Activated CD4-positive, alpha-beta T cell treated with anti-CD3 and anti-CD28 coated beads, Interleukin-2, amount 50 U/mL, for 4 hours (primary cell): ENCODE measurements at regions not wholly inside any gene's neighbourhood (a gene's known extent, or its start where the extent isn't known, plus 50 kb on each side); places are given as distances from the start of the nearest gene placed in this dataset.

Source experiments
- DNase-seq, 2 experiments: peaks; one replicate each; pipeline ENCODE4 v3.0.0-alpha.2; 2020

- DNase-seq = no peak
Observed at GRCh38 chr9:95610006-95610785, 93.4 kb upstream of the PTCH1 start.

GRCh38 chr9:95609426-95609825 lies 92.7 kb upstream of the PTCH1 start:
- DNase-seq = no peak

GRCh38 chr9:95608341-95608740 lies 91.6 kb upstream of the PTCH1 start:
- DNase-seq = no peak

- no peak for DNase-seq
Observed at GRCh38 chr9:95607507-95607906, 90.7 kb upstream of the PTCH1 start.

- no peak for DNase-seq
Observed at GRCh38 chr9:95606489-95607350, 89.9 kb upstream of the PTCH1 start.

- DNase-seq = no peak
Observed at GRCh38 chr9:95605816-95606488, 89.2 kb upstream of the PTCH1 start.

- no peak for DNase-seq
Observed at GRCh38 chr9:95605101-95605500, 88.3 kb upstream of the PTCH1 start.

GRCh38 chr9:95598236-95598635 lies 81.5 kb upstream of the PTCH1 start:
- no peak for DNase-seq

- no peak for DNase-seq
Observed at GRCh38 chr9:95595721-95596295, 79.0 kb upstream of the PTCH1 start.

GRCh38 chr9:95592931-95593330 lies 76.2 kb upstream of the PTCH1 start:
- no peak for DNase-seq

GRCh38 chr9:95588724-95589588 lies 72.2 kb upstream of the PTCH1 start:
- no peak for DNase-seq

GRCh38 chr9:95587021-95587964 lies 70.5 kb upstream of the PTCH1 start:
- DNase-seq = no peak

- no peak for DNase-seq
Observed at GRCh38 chr9:95586326-95586725, 69.6 kb upstream of the PTCH1 start.

GRCh38 chr9:95585824-95586223 lies 69.1 kb upstream of the PTCH1 start:
- DNase-seq = no peak

- DNase-seq = no peak
Observed at GRCh38 chr9:95584176-95584575, 67.4 kb upstream of the PTCH1 start.

- no peak for DNase-seq
Observed at GRCh38 chr9:95581900-95582299, 65.1 kb upstream of the PTCH1 start.

GRCh38 chr9:95580812-95581761 lies 64.3 kb upstream of the PTCH1 start:
- no peak for DNase-seq

- DNase-seq = no peak
Observed at GRCh38 chr9:95574866-95575553, 58.2 kb upstream of the PTCH1 start.

GRCh38 chr9:95574176-95574575 lies 57.4 kb upstream of the PTCH1 start:
- DNase-seq = no peak
